Naive thymus-derived CD8-positive, alpha-beta T cell (primary cell): ENCODE measurements at regions not wholly inside any gene's neighbourhood (a gene's known extent, or its start where the extent isn't known, plus 50 kb on each side); places are given as distances from the start of the nearest gene placed in this dataset.
A peak's percentile ranks its signal among the peaks of the same experiment; 100 is the strongest.
"Not testable (repeated sequence)": the region's sequence is repeated elsewhere in the genome, so short reads cannot be mapped to it uniquely, and the experiment has no call there.

ENCODE experiments used
- ATAC-seq, 2 donors: fragments of 150-1000 bp; cut with Tn5 transposase in 1 of 2; sonication (Bioruptor Pico), chemical (Tn5 transposase) in 1 of 2; 1 replicate in 1 of 2; 2 replicates in 1 of 2; pipeline ENCODE4 v1.10.0; 2021; ENCODE audit warnings: mild to moderate bottlenecking in 2 of 2, moderate library complexity in 2 of 2
- POLR2A ChIA-PET: fragments of 350-600 bp; sonication (Branson Sonifier 250); formaldehyde crosslinking; loops from one replicate; lab custom pipeline; 2021; ENCODE audit warnings: antibody characterized with exemption; lab: Charles Lee
- DNase-seq, 10 donors: peaks; one replicate each; pipeline versions ENCODE4 v3.0.0 to v3.0.0-alpha.2; 2020 to 2022
- H3K27ac Mint-ChIP-seq, 10 donors: one replicate each; pipeline ENCODE4 v1.8.0; 2020 to 2022; ENCODE audit warnings: mild to moderate bottlenecking in 10 of 10, mixed read lengths in 10 of 10, moderate library complexity in 4 of 10, inconsistent platforms in 1 of 10
- H3K27me3 Mint-ChIP-seq, 5 donors: one replicate each; pipeline ENCODE4 v1.8.0; 2021 to 2022; ENCODE audit warnings: mixed read lengths in 5 of 5
- H3K36me3 Mint-ChIP-seq, 3 donors: one replicate each; pipeline ENCODE4 v1.8.0; 2020 to 2022; ENCODE audit warnings: mixed read lengths in 3 of 3, mild to moderate bottlenecking in 2 of 3, inconsistent platforms in 1 of 3
- H3K4me1 Mint-ChIP-seq, 4 donors: one replicate each; pipeline ENCODE4 v1.8.0; 2021 to 2022; ENCODE audit warnings: mixed read lengths in 4 of 4
- H3K4me3 Mint-ChIP-seq, 10 donors: one replicate each; pipeline ENCODE4 v1.8.0; 2020 to 2022; ENCODE audit warnings: mild to moderate bottlenecking in 10 of 10, mixed read lengths in 10 of 10, moderate library complexity in 6 of 10, inconsistent platforms in 1 of 10
- H3K9me3 Mint-ChIP-seq, 9 donors: one replicate each; pipeline ENCODE4 v1.8.0; 2020 to 2022; ENCODE audit warnings: mixed read lengths in 9 of 9, mild to moderate bottlenecking in 3 of 9, inconsistent platforms in 1 of 9, moderate library complexity in 1 of 9

DNA sequence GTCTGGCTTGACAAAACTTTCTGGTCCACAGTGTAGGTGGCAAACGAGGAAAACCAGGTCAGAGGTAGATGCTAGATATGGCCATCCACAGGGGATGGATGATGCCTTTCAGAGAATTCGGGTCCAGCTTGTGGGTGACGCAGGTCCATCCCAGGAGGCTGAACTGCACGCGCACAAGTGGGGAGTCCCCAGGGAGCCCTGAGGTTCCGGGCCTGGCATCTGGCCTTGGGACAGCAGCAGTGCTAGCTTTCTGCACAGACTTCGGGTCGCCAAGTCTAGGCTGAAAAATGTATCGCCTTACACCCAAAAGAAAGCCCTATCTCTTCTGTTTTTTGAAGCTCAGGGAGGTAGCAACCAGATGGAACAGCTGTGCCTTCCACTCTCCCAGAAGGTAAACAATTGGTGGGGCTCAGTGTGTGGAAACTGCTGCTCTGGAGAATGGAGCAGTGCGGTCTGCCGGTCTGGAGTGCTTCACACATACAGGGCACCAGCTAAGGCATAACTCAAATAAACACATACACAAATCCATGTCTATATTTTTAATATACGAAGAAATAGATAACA, 119.3 kb upstream of the ACBD5 start:
- DNase-seq, result no peak
- no peak overlapping the region for H3K4me3 Mint-ChIP-seq
- no peaks in the 10 kb centered on the region for H3K9me3 Mint-ChIP-seq
- no peaks in the 10 kb centered on the region for H3K27me3 Mint-ChIP-seq
- no peak for ATAC-seq
- no peak overlapping the region for H3K27ac Mint-ChIP-seq
- H3K4me1 Mint-ChIP-seq, result peaks cover 0 to 5% (median under 1%) of the 10 kb centered on the region in 4 donors
- POLR2A ChIA-PET, result no interaction called here
- no peaks in the 10 kb centered on the region for H3K36me3 Mint-ChIP-seq

DNA sequence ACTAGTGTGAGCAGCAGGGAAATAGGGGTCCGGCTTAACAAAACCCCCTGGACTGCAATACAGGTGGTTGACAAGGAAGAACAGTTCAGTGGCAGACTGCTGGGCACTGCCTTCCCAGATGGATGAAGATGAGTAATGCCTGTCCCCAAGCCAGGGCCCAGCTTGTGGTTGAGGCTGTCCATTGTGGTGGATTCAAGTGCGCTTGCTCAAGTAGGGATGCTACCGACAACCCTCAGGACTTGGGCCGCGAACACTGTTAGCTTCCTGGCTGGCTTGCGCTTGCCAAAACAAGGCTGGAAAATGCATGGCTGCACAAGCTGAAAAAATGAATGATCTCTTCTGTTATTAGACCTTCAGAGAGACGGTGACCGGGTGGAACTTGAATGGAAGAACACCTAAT, 116.1 kb upstream of the ACBD5 start:
- Mint-ChIP-seq H3K4me1 (peaks cover 0 to 17% (median 4%) of the 10 kb centered on the region in 4 donors), H3K9me3 (no peaks in the 10 kb centered on the region), H3K27ac (no peak overlapping the region), H3K27me3 (peaks cover 2 to 16% (median 4%) of the 10 kb centered on the region in 5 donors), H3K4me3 (no peak overlapping the region), H3K36me3 (no peaks in the 10 kb centered on the region)
- DNase-seq (no peak), ATAC-seq (no peak)
- POLR2A ChIA-PET, result no interaction called here

DNA sequence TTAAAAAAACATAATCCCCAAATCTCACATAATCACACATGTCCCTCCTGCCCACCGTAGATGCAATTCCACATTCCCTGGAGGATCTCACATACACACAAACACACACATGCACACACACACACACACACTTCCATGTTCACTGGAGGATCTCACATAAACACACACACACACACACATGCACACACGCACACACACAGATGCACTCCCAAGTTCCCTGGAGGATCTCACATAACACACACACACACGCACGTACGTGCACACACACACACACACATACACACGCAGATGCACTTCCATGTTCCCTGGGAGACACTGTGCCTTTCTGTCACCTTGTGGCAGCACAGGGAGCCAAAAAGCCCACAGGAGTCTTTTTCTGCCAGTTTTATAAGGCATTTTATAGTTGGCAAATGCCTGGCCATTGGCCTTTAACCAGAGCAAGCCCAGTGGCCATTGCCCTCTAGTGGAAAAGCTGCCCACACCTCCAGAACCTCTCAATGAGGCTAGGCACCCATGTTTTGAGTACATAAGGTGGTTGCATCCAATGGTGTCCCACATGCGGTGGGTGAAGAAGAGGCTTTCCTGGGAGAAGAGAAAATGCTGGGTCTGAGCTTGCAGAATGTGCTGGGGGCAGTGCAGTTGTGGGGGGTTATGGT, 115.4 kb upstream of the ACBD5 start:
- ATAC-seq (no peak), DNase-seq (no peak)
- Mint-ChIP-seq H3K4me3 (no peak overlapping the region), H3K4me1 (peaks cover 0 to 17% (median 4%) of the 10 kb centered on the region in 4 donors), H3K9me3 (no peaks in the 10 kb centered on the region), H3K27me3 (peaks cover 2 to 22% (median 5%) of the 10 kb centered on the region in 5 donors), H3K36me3 (no peaks in the 10 kb centered on the region), H3K27ac (peak overlapping the region in 3 of 10 donors; percentile 16 to 72 (median 20))
- POLR2A ChIA-PET, result no interaction called here

DNA sequence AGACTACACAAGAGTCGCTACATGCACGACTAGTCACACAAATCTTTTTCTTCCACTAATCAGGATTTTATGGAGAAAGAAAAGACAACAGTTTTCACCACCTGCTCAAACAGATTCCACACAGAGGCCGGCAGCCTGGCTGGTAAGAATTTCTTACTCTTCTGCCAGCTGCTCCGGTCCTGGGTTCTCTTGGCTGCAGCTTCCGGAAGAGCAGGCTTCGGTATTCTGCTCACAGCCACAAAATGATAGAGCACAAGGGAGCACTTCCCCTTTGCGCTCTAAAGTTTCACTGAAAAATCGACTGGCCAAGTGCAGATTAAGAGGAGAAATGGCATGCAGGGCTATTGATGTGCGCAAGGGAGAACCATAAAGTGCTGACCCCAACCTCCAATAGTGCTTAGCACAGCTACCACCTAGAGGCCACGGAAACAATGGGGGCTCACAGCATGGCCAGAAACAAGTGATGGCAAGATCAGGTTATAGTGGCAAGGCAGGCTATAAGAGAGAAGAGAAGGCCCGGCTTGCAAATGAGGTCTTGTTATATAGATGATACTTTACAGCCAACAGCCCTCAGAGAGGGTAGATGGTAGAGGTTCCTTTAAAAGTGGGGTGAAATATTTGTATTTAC, 114.2 kb upstream of the ACBD5 start:
- Mint-ChIP-seq H3K4me1 (peaks cover 0 to 17% (median 4%) of the 10 kb centered on the region in 4 donors), H3K27me3 (peaks cover 2 to 29% (median 9%) of the 10 kb centered on the region in 5 donors), H3K4me3 (peak overlapping the region; percentile 35 to 83 (median 71)), H3K27ac (peak overlapping the region in 6 of 10 donors; percentile 40 to 84 (median 59))
- H3K9me3 Mint-ChIP-seq, POLR2A ChIA-PET, H3K36me3 Mint-ChIP-seq: not testable (repeated sequence)
- ATAC-seq (peak; percentile 69 to 81), DNase-seq (peak in 4 of 10 donors; percentile 5 to 34 (median 14))

DNA sequence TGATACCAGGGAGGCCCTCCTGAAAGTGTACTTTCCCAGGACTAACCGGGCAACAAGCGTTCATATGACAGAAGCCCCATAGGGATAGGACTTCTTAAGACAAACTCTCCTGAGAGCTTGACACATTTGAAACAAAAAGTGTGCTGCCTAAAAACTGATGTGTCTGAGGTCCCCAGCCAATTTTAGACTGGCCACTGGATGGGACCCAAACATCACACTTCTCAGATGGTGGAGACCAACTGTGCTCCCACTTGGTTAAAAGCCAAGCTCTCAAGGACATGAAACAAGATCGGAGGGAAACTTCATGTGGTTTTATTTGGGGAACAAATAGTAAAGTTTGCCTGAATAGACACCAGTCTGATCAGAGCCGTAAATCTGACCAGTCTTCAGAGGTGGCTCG, 113.5 kb upstream of the ACBD5 start:
- DNase-seq, H3K9me3 Mint-ChIP-seq, ATAC-seq, H3K36me3 Mint-ChIP-seq, POLR2A ChIA-PET: not testable (repeated sequence)
- peak overlapping the region in 5 of 10 donors; percentile 40 to 83 (median 68) for H3K27ac Mint-ChIP-seq
- peaks cover 2 to 29% (median 11%) of the 10 kb centered on the region in 5 donors for H3K27me3 Mint-ChIP-seq
- peaks cover 0 to 17% (median 4%) of the 10 kb centered on the region in 4 donors for H3K4me1 Mint-ChIP-seq
- H3K4me3 Mint-ChIP-seq, result peak overlapping the region in 9 of 10 donors; percentile 35 to 83 (median 71)

DNA sequence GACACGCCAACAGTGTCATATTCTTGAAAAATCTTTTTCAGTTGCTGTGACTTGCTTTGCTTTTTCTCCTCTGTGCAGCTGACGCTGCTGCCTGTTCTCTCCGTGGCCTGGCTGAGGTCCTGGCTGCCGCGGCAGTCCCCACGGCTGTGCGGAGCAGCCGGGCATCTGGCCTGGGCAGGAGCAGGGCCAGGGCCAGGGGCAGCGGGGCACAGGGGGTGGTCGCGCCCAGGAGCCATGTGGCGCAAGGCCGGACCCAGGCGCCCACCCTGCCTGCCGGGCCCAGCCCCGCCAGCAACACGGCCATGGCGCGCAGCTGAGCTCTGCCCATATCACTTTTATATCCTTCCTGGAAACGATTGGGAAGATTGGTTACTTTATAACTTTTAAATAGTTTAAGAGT, 109.4 kb upstream of the ACBD5 start:
- Mint-ChIP-seq H3K27me3 (peaks cover 9 to 51% (median 16%) of the 10 kb centered on the region in 5 donors), H3K4me1 (peaks cover 0 to 12% (median 7%) of the 10 kb centered on the region in 4 donors), H3K36me3 (no peaks in the 10 kb centered on the region), H3K9me3 (no peaks in the 10 kb centered on the region), H3K27ac (no peak overlapping the region), H3K4me3 (no peak overlapping the region)
- POLR2A ChIA-PET, result no interaction called here
- ATAC-seq, result no peak
- no peak for DNase-seq

DNA sequence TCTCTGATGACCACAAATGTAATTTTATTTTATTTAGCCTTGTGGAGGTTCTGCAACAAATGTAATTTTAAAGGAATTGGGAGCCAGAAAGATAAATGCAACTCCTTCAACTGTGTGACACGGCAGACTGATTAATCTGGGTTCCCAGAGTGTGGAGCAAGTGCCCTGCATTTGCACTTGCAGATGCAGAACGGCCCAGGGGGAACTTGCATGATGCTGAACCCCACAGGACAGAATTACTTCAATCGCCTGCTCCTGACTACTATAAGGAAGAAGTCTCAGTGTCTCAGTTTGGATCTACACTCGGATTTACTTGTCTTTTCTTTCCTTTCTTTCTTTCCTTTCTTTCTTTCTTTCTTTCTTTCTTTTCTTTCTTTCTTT, 107.2 kb upstream of the ACBD5 start:
- Mint-ChIP-seq H3K27me3 (peaks cover 9 to 45% (median 16%) of the 10 kb centered on the region in 5 donors), H3K27ac (peak overlapping the region in 1 of 10 donors; percentile 40)
- POLR2A ChIA-PET, H3K9me3 Mint-ChIP-seq, H3K4me3 Mint-ChIP-seq, H3K36me3 Mint-ChIP-seq, H3K4me1 Mint-ChIP-seq, DNase-seq, ATAC-seq: not testable (repeated sequence)

DNA sequence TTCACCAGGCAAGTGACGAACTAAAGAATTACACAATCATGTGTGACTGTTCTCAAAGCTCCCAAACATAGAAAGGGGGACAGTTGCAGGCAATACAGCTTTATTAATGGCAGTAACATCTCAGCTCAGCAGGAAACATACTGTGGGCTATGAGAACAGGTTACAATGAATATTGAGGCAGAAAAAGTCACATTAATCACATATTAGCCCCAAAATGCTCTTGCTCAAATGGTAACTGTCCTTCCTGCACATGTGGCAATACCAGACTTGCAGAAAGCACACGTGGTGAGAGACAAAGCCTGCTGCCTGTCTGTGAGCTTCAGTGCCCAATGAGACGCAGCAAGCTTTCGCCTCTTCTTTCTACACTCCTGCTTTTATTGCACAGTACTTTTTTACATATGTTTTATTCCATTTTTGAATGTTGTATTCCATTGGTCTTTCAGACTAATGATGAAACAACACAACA, 104.9 kb upstream of the ACBD5 start:
- POLR2A ChIA-PET, result no interaction called here
- H3K36me3 Mint-ChIP-seq, result no peaks in the 10 kb centered on the region

DNA sequence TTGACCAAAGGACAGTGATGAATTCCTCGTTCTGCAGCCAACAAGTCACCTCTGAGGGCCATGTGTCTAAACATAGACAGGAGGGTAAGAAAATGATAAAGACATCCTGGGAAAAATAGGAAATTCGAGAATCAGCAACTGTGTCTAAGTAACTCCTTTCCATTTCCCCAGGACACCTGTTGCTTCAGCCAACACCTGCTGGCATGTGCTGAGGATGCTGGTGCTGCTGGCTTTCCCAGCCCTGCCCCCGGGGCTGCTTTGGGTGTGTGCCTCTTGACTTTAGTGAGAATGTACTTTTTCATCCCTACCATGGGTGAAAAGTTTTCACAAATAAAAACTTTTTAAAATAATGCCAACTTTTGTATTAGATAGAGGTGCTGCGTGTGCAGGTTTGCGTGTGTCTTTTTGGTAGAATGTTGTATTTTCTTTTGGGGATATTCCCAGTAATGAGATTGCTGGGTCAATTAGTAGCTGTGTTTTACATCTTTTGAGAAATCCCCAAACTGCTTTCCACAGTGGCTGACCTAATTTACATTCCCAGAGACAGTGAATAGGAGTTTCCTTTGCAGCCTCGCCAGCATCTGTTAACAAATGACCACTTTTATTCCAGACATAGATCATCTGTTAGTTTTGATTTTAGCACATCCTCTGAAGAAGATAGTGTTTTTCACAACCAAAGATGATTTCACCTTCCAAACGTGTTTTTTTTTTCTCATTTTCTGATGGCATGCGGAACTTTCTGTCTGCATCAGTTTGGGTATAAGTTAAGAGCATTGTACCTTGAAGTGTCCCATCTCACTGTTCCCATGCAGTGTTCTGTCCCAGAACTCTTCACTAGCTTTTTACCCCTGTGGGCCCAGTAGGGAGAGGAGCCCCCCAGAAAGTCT, 104.2 kb upstream of the ACBD5 start:
- Mint-ChIP-seq H3K27ac (no peak overlapping the region), H3K4me3 (no peak overlapping the region), H3K9me3 (no peaks in the 10 kb centered on the region), H3K27me3 (peaks cover 7 to 22% (median 9%) of the 10 kb centered on the region in 5 donors), H3K36me3 (no peaks in the 10 kb centered on the region), H3K4me1 (peaks cover 0 to 3% (median 2%) of the 10 kb centered on the region in 4 donors)
- DNase-seq, result no peak
- POLR2A ChIA-PET, result no interaction called here
- no peak for ATAC-seq

More for the DNA sequence above, 104.9 kb upstream of the ACBD5 start:
- no peak overlapping the region for H3K4me3 Mint-ChIP-seq
- no peak for DNase-seq
- peaks cover 7 to 23% (median 10%) of the 10 kb centered on the region in 5 donors for H3K27me3 Mint-ChIP-seq
- no peak for ATAC-seq
- no peak overlapping the region for H3K27ac Mint-ChIP-seq
- no peaks in the 10 kb centered on the region for H3K9me3 Mint-ChIP-seq
- H3K4me1 Mint-ChIP-seq, result peaks cover 0 to 3% (median 2%) of the 10 kb centered on the region in 4 donors

DNA sequence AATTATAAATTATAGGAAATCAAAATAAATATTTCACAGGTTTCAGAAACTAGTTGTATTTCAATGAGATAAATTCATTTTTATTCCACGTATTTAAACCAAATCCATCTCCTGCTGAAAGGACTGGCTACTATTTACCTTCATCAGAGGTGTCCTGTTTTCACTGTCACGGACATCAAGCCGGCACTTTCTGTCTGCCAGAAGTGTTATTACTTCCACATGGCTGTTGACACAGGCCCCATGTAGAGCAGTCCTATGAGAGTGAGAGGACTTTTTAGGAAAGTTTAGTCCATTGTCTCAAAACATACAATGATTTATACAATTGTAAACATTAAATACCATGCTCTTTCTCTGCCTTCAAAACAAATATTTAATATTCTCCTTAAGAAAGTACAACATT, 100.4 kb upstream of the ACBD5 start:
- no peak for ATAC-seq
- Mint-ChIP-seq H3K4me3 (no peak overlapping the region), H3K27ac (no peak overlapping the region), H3K27me3 (peaks cover 0 to 5% (median 1%) of the 10 kb centered on the region in 5 donors), H3K4me1 (no peaks in the 10 kb centered on the region), H3K9me3 (no peaks in the 10 kb centered on the region), H3K36me3 (no peaks in the 10 kb centered on the region)
- POLR2A ChIA-PET, result no interaction called here
- no peak for DNase-seq

DNA sequence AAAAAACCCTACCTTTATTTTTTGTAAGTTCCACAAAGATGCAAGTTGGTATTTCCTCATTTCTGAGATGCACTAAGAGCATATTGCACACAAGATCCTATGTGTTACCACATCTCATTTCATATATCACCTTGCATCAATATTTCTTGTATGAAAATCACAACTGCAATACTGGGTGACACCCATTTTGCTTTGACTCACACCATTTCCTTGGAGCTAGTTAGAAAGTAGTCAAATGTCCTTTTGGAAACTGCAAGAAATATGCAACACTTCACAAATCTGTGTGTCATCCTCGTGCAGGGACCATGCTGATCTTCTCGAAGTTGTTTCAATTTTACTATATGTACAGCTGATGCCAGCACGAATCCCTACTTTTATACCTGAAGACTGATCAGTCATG, 94.6 kb upstream of the ACBD5 start:
- H3K4me3 Mint-ChIP-seq, DNase-seq, H3K4me1 Mint-ChIP-seq, H3K36me3 Mint-ChIP-seq, H3K27ac Mint-ChIP-seq, H3K27me3 Mint-ChIP-seq, H3K9me3 Mint-ChIP-seq, POLR2A ChIA-PET, ATAC-seq: not testable (repeated sequence)

DNA sequence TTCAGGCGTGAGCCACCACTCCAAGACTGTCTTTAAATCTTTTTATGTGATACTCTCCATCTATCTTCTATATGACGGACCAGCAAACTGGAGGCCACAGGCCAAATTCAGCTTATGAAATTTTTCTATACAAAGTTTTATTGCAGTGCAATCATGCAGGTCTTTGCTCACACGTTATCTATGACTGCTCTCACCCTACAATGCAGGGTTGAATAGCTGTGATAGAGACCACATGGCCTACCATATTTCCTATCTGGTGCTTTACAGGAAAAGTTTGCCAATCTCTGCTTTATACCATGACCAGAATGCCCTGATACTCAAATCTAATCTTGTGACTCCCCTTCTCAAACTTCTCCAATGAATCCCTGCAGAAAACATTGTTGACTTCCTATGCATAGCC, 89.5 kb upstream of the ACBD5 start:
- Mint-ChIP-seq H3K9me3 (no peaks in the 10 kb centered on the region), H3K4me3 (no peak overlapping the region), H3K27ac (no peak overlapping the region), H3K4me1 (no peaks in the 10 kb centered on the region), H3K36me3 (no peaks in the 10 kb centered on the region), H3K27me3 (peaks cover 2 to 9% (median 4%) of the 10 kb centered on the region in 5 donors)
- POLR2A ChIA-PET, result no interaction called here
- ATAC-seq (no peak), DNase-seq (no peak)
